GM19324 (cell line): ENCODE measurements at regions not wholly inside any gene's neighbourhood (a gene's known extent, or its start where the extent isn't known, plus 50 kb on each side); places are given as distances from the start of the nearest gene placed in this dataset.
"Not testable (repeated sequence)": the region's sequence is repeated elsewhere in the genome, so short reads cannot be mapped to it uniquely, and the experiment has no call there.

ENCODE experiments used
- ATAC-seq: cut with Tn5 transposase; IDR thresholded peaks from one replicate; pipeline ENCODE4 v1.9.1; 2021; ENCODE audit warnings: mild to moderate bottlenecking, moderate library complexity; ENCODE audit not compliant: unreplicated experiment, low FRiP score

DNA sequence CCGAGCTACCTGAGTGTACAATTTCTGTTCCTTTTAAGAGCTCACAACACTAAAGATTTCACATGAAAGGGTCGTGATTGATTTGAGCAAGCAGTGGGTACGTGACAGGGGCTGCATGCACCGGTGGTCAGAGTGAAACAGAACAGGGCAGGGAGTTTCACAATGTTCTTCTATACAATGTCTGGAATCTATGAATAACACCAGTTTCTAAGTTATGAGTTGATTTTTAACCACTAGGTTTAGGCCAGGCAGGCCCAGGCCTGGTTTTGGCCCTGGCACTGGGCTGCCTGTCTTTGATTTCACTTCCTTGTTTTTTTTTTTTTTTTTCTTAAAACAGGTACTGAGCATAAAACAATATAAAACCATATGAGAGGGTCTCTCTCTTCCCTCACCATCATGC lies 642.2 kb downstream of the DOK5 start:
- ATAC-seq = not testable (repeated sequence)

DNA sequence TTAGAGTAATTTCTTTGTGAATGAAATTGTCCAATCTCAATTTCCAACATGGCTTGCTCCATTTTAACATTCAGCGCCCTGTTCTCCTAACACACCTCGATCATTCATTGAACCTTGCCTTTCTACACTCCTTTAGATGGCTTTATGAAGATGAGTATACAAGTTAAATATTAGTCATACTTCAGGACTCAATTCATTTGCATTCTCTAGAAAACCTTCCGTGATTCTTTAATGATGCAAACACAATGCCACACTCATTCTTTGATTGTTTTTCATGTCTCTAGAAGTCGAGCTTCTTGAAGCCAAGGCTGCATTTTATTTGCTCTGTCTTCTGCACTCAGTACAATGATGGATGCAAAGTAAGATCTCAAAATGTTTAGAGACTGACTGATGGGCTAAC lies 641.2 kb downstream of the DOK5 start:
- ATAC-seq = no peak

DNA sequence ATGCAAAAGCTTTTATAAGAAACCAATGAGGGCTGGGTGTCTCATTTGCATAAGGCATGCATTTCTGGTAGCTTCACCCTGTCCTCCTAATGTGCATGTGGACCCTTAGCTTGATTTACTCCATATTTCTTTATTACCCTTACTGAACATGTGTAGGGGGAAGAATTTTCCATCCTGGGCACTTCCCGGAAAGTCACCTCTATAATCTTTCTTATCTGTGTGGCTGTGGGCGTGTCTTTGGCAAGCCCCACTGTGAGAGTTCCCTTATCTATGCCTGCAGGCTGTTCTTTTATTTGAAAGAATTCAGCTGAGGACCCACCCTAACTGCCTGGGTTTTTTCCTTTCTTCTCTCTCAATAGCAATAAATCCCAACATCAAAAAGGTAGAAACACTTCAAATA lies 627.8 kb downstream of the DOK5 start:
- ATAC-seq = no peak

DNA sequence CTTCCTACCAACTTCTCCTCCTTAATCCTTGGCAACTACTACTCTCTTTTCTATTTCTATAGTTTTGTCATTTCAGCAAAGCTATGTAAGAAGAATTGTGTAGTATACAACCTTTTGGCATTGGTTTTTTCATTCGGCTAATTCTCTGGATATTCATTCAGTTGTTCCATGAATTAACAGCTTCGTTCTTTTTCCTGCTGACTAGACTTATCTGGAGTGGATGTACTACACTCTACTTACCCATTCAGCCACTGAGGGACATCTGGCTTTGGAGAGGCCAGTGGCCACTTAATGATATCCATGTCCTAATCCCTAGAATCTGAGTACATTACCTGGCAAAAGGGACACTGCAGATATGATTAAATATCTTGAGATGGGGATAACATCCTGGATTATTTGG lies 623.9 kb downstream of the DOK5 start:
- no peak for ATAC-seq

DNA sequence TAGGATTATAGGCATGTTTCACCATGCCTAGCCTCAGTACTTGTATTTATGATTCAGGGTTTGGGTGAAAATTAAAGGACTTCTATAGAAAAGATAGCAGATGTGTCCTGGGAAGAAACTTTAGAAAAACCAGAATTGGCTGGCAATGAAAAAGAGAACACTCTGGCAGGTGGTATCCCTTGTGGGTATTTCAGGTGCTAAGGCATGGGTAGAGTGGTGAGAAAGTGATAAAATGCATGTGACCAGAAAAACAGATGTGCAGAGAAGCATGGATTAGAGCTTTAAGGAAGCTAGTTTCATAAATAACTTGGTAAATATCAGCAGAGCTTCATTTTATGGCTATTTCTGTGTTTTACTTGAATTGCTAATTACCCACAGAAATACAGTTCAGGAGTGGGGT lies 622.2 kb downstream of the DOK5 start:
- no peak for ATAC-seq

DNA sequence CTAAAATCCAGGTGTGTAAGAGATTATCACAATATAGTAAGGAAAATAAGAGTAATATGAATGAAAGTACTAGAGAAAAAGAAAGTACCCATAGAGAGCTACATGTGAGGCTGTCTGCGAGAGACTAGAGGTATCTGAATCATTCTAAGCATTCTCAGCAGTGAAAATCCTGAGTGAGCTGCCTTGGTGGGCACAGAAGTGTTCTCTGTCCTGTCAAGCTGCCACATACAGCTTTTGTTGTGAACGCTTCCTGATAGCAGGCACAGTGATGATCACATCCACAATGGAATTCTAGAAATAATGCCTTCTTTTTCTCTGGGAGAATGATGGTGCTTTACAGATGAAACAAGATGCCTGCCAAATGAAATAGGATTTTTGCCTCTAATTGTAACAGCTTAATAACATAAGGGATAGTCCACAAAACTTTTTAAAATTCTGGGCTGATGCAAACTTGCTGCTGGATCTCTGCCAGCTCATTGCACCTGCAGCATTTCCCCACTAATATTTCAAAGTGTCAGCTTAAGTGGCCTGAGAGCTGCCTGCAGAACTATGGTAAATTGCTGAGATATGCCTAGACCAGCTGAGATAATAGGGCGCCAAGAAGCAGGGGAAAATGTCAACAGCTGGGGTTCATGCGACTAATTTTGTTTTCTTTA lies 620.5 kb downstream of the DOK5 start:
- no peak for ATAC-seq

DNA sequence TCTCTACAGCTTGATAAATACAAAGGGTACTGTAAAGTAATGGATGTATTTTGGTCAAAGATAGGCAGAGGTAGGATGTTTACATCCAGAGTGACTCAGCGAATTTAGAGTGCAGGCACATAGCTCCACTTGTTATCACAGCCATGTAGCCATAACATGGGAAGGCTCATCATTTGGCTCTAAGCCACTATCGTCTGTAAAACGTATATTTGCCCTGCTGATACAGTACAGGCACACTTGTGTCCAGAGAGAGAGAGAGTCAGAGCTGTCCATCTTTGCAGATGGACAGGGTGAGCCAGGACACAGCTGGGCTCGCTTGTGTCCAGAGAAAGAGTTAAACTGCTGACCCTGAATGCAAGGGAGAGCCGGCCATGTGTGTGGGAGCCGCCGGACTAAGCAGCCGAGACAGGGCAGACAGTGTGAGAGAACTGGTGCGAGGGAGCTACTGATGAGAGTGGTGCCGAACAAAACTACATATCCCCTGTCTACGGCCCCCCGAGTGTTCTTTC lies 619.0 kb downstream of the DOK5 start:
- ATAC-seq = no peak

DNA sequence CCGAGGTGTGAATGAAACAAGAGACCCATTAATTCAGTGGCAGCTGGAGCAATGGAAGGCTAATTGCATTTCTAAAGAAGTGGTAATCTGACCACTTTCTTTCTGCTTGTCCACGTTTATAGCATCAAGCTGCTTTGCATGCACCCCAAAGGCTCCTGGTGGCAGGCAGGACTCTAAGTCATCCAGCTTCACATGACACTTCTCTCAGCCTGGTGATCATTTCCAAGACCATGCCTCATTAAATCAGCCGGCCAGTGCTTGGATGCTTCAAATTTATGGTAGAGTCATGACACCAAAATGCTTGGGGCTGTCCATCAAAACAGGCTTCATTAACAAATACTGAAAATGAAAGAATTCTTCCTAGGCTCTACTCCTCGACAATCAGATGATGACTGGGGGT lies 614.9 kb downstream of the DOK5 start:
- no peak for ATAC-seq

DNA sequence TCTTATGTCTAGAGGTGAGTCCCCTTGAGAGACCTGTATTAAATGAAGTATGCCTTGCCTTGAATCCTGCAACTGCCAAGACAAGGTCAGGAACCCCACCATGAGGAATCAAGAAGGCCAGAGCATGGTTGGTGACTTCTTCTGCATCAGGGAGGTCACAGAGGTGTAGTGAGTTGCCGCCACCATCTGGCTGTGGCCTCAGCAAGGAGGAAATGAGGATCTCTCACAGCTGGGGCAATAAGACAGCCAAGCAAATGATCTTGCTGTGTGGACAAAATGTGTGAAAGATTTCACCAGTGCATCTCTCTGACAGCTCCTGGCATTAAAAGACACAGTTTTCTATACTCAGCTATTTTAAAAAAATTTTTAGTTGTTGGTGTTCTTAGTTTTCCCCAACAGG lies 611.0 kb downstream of the DOK5 start:
- no peak for ATAC-seq

DNA sequence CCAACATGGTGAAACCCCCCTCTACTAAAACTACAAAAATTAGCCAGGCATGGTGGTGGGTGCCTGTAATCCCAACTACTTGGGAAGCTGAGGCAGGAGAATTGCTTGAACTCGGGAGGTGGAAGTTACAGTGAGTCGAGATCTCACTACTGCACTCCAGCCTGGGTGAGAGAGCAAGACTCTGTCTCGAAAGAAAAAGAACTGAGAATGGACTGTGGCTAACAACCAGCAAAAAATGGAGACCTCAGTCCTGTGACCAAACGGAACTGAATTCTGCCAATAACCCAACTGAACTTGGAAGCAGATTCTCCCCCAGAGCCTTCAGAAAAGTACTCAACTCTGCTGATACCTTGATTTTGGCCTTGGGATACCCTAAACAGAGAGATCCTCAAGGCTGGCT lies 604.5 kb downstream of the DOK5 start:
- no peak for ATAC-seq

DNA sequence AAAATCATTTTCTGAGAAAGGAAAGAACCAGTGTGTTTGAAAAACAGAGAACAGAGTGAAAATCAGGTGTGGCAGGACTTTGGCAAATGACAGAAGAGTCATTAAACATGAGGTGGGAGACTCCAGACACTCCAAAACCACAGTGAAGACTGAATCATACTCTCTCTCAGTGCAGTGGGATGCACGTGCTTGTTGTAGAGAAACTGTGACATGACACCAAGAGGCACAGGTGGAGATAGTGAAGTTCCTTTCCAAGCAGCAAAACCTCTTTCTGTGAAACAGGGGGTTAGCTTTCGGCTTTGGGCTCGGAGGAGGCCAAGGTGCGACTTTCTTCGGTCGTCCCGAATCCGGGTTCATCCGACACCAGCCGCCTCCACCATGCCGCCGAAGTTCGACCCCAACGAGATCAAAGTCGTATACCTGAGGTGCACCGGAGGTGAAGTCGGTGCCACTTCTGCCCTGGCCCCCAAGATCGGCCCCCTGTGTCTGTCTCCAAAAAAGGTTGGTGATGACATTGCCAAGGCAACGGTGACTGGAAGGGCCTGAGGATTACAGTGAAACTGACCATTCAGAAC lies 599.0 kb downstream of the DOK5 start:
- ATAC-seq = not testable (repeated sequence)

DNA sequence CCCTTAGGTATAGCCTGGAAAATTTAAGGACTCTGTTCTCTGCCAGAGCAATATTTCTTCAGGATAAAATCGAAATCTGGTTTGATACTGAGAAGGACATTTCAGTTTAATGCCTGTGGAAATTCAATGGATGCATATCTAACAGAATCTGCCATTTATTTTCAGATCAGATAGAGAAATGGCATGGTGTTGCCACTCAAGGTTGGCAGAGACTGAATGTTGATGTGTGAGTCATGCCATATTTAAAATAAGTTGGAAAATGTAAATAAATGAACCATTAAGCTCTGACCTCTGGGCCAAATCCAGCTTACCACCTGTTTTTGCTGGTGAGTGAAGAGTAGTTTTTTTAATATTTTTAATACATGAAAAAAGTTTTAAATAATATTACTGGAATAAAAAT lies 594.6 kb downstream of the DOK5 start:
- ATAC-seq = no peak

DNA sequence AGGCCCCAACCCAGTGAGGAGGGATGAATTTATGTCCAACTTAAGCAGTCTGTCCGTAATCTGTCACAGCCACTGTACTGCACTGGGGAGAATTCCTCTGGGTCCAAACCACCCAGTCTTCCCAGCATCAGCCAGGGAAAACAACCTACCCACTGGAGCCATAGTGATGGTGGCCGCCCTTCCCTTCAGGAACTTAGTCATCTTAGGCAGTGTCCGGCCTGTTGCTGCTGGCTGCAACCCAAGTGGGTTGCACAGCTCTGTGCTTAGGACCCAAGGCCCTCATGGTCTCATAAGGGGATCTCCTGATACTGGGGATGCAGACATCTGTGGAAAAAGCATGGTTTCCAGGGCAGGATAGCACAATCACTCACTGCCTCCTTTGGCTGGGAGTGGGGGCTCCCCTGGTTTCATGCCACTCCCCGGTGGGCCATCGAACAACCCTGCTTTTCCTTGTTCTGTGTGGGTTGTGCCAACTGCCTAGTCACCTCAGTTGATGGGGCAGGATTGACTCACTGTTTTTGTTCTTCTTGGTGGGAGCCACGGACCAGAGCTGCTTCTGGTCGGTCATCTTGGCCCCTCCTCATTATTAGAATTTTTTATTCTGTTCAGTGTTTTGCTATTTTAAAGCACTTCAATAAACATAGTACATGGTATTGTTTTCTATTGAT lies 591.9 kb downstream of the DOK5 start:
- no peak for ATAC-seq

DNA sequence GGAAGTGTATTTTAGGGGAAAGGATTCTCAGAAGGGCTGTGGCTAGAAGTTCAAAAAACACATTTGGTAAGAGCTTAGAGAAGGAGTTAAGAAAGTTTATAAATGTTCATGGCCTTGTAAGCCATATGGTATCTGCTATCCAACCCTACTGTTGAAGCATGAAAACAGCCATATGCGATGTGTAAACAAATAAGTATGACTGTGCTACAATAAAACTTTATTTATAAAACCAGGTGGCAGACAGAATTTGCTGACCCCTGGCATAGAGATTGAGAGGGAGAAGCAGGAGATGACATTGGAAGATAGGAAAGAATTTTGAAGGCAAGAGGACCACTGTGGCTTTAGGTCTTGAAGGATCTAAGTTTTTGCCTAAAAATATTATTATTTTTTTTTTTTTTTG lies 583.5 kb downstream of the DOK5 start:
- no peak for ATAC-seq

DNA sequence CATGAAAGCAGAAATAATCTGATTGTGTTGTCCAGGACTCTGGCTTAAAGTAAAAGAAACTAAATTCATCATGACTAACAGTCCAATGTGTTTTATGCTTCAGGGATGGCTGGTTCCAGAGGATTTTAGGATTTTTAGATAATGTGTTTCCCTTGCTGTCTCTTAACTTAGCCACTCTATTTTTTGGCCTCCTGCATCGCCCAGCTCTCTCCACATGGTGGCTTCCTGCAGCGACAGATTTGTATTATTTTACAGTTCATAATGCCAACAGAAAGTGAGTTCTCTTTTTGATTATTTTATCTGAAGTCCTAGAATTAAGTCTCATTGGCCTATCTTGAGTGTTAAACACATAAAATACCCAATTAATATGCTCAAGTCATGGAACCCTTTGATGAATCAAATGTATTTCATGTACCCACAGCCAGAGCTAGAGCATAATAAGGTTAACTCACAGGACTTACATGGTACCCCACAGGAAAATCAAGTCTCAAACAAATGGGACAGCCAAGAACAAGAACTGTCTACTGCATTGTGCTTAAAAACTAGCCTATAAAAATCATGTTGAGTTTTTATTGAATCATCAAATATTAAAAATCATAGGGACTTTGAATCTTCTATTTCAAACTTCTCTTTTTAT lies 582.5 kb downstream of the DOK5 start:
- ATAC-seq = no peak

DNA sequence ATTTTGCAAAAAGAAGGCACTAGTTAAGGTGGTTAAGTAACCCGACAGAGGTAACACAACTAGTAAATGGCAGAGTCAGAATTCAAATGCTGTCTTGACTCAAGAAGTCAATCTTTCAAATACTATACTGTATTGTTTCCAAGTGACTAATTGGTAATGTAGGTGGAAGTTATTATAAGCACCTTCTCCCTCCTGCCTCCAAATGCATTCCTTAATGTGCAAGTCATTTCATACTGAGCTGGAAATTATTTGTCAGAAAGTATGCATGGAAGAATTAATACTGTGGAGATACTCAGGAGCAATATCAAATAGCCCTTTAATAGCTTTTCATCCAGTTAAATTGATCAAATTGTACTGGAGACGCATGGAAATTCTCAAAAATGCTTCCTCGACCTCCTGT lies 579.1 kb downstream of the DOK5 start:
- no peak for ATAC-seq

DNA sequence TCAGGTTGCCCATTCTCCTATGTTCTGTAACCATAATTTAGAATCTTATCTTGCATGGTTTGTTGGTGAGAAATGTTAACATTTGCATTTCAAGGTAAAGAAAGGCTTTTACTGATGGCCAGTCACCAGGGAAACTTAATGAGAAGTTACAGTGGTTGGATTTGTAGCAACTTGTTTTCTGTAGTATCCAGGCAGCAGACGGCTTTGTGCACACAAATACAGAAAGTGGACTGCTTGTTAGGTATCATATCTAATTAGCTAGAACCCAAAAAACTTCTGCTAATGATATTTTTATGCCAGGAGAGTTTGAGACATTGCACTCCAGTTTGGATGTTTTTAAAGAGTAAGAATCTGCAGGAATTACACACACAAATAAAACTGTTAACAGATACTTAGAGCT lies 578.0 kb downstream of the DOK5 start:
- ATAC-seq = no peak

DNA sequence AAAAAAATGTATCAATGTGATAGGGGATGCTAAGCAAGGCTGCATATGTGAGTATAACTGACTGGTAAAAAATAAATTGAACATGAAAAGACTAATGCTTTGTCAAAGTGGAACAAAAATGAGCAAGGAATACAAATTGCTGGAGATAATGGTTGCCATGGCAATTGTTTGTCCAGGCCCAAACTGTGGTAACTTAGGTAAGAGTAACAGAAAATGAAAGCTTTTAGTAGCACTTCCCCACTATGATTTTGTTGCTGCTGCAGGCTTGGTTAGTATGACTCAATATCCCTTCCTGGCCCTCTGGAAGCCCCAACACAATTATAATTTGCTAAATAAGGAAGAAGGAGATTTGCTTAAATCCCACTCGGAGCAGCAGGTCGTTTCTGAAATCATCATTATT lies 577.1 kb downstream of the DOK5 start:
- peak; percentile 67 for ATAC-seq

DNA sequence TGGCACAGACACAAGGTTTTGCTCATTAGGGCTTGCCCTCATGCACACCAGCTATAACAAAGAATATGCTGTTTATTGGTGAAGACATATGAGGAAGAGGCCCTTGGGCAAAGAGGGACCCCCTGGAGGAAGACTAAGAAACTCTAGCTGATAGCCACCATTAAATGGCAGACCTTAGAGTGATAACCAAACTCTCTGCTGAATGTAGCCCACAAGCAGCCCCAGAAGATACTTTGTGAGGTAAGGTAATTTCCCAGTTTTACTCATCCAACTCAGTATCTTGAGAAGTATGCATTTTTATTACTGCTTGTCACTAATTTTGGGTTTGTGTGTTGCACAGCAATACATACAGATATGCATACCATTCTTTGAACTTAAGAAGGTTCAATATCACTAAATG lies 563.3 kb downstream of the DOK5 start:
- ATAC-seq = no peak

DNA sequence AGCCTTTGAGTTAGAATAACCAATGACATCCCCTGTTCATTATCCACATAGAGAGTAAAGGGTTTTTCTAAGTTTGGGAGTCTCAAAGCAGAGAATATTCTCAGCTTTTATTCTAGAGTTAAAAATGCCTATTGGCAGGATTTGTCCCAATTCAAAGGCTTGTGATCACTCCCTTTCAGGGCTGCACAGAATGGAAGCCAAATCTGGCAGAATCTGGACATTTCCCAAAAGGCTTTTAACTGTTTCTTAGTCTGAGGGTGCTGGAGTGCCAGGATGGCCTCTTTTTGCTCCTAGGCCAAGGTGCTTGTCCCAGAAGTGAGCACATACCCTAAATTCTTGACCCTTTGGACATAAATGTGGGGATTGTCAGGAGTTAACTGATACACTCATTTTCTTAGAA lies 556.6 kb downstream of the DOK5 start:
- no peak for ATAC-seq

DNA sequence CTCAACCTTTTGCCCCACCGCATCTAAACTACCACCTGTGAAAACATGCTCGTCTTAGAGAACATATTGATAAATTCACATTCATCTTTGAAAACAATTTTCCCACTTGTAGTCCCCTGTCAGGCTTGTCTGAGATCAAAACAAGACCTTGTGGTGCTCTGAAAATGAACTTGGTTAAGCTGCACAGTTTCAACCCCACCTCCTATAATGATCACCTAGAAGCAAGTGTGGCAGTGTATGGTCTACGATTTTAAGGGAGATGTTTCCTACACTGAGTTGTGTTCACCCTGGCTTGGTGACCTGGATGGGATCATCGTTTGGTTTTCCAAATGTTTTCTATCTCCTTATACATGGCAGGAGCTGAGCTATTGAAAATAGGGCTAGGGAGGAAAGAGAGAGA lies 539.4 kb downstream of the DOK5 start:
- ATAC-seq = no peak

DNA sequence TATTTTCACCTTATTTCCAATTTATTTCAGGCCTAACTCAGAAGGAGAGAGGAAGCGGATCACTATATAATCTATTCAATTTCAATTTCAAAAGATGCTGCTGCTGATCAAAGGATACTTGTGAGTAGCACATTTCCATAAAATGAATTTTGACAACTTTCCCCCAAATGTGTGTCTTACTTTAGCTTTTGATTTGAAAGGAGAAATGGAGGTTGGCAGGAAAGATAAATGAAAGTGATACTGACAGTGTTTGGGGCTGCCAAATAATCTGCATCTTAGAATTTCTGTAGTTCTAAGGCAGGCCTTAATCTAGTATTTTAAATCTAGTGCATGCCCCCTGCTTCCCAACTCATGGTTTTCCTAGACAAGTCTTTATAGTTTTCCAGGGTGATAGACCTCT lies 535.4 kb downstream of the DOK5 start:
- no peak for ATAC-seq
